ENCODE measurements at regions not wholly inside any gene's neighbourhood (a gene's known extent, or its start where the extent isn't known, plus 50 kb on each side); places are given as distances from the start of the nearest gene placed in this dataset.

DNA sequence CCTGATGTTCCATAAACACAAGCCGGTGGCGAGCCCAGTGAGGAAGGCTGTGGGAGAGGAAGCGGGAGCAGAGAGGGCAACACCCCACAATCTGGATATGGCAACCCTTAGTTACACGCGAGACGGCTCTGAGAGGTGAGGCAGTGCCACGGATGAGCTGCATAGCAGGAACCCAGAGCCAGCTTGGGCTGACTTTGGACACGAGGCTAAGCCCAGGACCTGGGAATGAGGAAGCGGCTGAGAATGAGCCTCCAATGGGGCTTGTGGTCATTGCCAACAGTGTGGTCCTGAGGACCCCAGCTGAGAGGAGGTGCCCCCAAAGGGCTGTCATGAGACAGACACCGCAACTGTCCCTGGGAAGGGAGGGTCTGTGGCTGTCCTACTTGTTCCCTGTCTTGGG is 160.0 kb upstream of the SMIM23 start:
- no peaks in the 10 kb centered on the region for H3K4me1 ChIP-seq (ENCODE audit: control insufficient read depth in 2 of 3, insufficient read depth in 2 of 3, low read depth in 1 of 3, low read length in 3 of 3)
- intact Hi-C loops (cut with DNase I): no loop called here
- FAIRE-seq: no peak
- TF ChIP-seq, protein P1, sequence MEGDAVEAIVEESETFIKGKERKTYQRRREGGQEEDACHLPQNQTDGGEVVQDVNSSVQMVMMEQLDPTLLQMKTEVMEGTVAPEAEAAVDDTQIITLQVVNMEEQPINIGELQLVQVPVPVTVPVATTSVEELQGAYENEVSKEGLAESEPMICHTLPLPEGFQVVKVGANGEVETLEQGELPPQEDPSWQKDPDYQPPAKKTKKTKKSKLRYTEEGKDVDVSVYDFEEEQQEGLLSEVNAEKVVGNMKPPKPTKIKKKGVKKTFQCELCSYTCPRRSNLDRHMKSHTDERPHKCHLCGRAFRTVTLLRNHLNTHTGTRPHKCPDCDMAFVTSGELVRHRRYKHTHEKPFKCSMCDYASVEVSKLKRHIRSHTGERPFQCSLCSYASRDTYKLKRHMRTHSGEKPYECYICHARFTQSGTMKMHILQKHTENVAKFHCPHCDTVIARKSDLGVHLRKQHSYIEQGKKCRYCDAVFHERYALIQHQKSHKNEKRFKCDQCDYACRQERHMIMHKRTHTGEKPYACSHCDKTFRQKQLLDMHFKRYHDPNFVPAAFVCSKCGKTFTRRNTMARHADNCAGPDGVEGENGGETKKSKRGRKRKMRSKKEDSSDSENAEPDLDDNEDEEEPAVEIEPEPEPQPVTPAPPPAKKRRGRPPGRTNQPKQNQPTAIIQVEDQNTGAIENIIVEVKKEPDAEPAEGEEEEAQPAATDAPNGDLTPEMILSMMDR (IDR thresholded peaks at IDR 0.05; ENCODE audit: borderline replicate concordance, extremely low read depth, insufficient read depth): no peak
- H3K9me3 ChIP-seq (ENCODE audit: control insufficient read depth in 2 of 3, insufficient read depth in 1 of 3, low read length in 3 of 3): no peaks in the 10 kb centered on the region
- no peak for DNase-seq
- no peak overlapping the region for H3K27ac ChIP-seq (ENCODE audit: low read depth in 2 of 2, low read length in 2 of 2)
- H3K36me3 ChIP-seq (ENCODE audit: control insufficient read depth in 2 of 3, insufficient read depth in 3 of 3, low read length in 3 of 3): no peaks in the 10 kb centered on the region
- no peak overlapping the region for H3K9ac ChIP-seq (ENCODE audit: low read length in 3 of 3)
- no peak overlapping the region for H3K4me3 ChIP-seq (ENCODE audit: low read length in 3 of 3)
- H3K27me3 ChIP-seq (ENCODE audit: control insufficient read depth, insufficient read depth, low read length): no peaks in the 10 kb centered on the region

DNA sequence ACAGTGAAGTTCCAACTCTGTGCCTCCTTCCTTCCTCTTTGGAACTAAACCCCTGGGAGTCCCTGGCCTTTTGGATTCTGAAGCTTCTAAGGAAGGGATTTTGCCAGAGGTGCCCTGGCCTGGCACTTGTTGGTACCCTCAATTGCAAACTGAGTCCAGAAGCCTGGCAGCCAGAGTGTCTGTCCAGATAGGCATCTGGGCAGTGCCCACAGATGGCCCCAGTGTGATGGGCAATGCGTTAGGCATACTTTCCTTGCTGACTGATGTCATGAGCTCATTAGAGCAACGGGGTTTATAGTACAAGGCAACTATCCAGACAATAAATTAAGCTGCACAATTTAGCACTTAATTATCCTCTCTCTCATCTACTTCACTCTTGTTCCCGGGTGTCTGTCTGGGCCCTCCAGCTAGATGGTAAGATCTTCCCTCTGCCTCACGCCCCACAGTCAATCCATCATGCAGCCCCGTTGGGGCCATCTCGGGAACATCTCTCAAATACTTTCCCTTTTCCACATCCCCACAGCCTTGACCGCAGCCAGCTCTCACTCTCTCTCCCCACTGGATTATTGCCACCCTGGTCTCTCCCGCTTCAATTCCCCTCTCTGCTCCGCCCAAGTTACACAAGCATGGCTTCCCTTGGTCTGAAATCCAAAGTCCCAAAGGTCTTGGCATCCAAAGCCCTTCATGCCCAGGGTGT is 157.5 kb upstream of the SMIM23 start:
- FAIRE-seq (no peak), DNase-seq (no peak)
- Histone ChIP-seq H3K36me3 (ENCODE audit: control insufficient read depth in 2 of 3, insufficient read depth in 3 of 3, low read length in 3 of 3) (no peaks in the 10 kb centered on the region), H3K4me1 (ENCODE audit: control insufficient read depth in 2 of 3, insufficient read depth in 2 of 3, low read depth in 1 of 3, low read length in 3 of 3) (no peaks in the 10 kb centered on the region), H3K4me3 (ENCODE audit: low read length in 3 of 3) (no peak overlapping the region), H3K9me3 (ENCODE audit: control insufficient read depth in 2 of 3, insufficient read depth in 1 of 3, low read length in 3 of 3) (no peaks in the 10 kb centered on the region), H3K9ac (ENCODE audit: low read length in 3 of 3) (no peak overlapping the region), H3K27me3 (ENCODE audit: control insufficient read depth, insufficient read depth, low read length) (no peaks in the 10 kb centered on the region), H3K27ac (ENCODE audit: low read depth in 2 of 2, low read length in 2 of 2) (no peak overlapping the region)
- TF ChIP-seq, protein P1 (IDR thresholded peaks at IDR 0.05; ENCODE audit: borderline replicate concordance, extremely low read depth, insufficient read depth): no peak
- intact Hi-C loops (cut with DNase I): no loop called here

DNA sequence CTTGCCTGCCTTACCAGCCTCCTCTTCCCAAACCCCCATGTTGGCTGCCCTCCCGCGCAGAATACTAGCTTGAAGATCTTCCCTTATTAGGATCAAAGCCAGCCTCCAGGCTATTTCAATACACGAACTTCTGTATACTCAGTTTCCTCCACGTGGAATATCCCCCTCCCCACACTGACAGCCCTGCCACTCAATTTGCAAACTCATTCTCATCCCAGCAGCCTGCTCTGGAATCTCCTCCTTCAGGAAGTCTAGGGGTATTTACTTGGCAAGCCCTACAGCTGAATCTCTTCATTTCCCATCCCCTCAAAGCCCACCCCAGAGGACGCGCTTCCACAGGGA is 157.0 kb upstream of the SMIM23 start:
- Histone ChIP-seq H3K27me3 (ENCODE audit: control insufficient read depth, insufficient read depth, low read length) (no peaks in the 10 kb centered on the region), H3K36me3 (ENCODE audit: control insufficient read depth in 2 of 3, insufficient read depth in 3 of 3, low read length in 3 of 3) (no peaks in the 10 kb centered on the region), H3K27ac (ENCODE audit: low read depth in 2 of 2, low read length in 2 of 2) (no peak overlapping the region), H3K9ac (ENCODE audit: low read length in 3 of 3) (no peak overlapping the region), H3K4me1 (ENCODE audit: control insufficient read depth in 2 of 3, insufficient read depth in 2 of 3, low read depth in 1 of 3, low read length in 3 of 3) (no peaks in the 10 kb centered on the region), H3K9me3 (ENCODE audit: control insufficient read depth in 2 of 3, insufficient read depth in 1 of 3, low read length in 3 of 3) (no peaks in the 10 kb centered on the region), H3K4me3 (ENCODE audit: low read length in 3 of 3) (no peak overlapping the region)
- intact Hi-C loops (cut with DNase I): no loop called here
- DNase-seq (no peak), FAIRE-seq (no peak)
- TF ChIP-seq, protein P1 (IDR thresholded peaks at IDR 0.05; ENCODE audit: borderline replicate concordance, extremely low read depth, insufficient read depth): no peak

DNA sequence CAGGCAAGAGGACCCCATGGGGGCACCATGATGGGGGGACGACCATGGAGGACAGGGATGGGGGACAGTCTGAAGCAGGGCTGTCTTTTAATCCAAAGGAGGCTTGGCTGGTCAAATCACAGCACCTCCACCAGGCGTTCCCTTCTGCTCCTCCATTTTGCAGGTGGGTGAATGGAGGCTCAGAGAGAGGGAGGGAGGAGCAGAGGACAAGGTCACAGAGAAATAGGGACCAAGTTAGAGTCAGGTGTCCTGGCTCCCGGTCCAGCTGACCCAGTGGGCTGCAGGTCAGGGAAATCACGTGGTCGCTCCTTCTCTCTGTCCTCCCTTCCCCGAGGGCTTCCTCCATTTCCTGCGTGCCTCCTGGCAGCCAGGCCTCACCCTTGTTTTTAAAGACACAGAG is 156.4 kb upstream of the SMIM23 start:
- intact Hi-C loops (cut with DNase I): no loop called here
- no peaks in the 10 kb centered on the region for H3K36me3 ChIP-seq (ENCODE audit: control insufficient read depth in 2 of 3, insufficient read depth in 3 of 3, low read length in 3 of 3)
- H3K4me1 ChIP-seq (ENCODE audit: control insufficient read depth in 2 of 3, insufficient read depth in 2 of 3, low read depth in 1 of 3, low read length in 3 of 3): no peaks in the 10 kb centered on the region
- H3K4me3 ChIP-seq (ENCODE audit: low read length in 3 of 3): no peak overlapping the region
- H3K9ac ChIP-seq (ENCODE audit: low read length in 3 of 3): no peak overlapping the region
- FAIRE-seq (no peak), DNase-seq (no peak)
- no peak overlapping the region for H3K27ac ChIP-seq (ENCODE audit: low read depth in 2 of 2, low read length in 2 of 2)
- TF ChIP-seq, protein P1 (IDR thresholded peaks at IDR 0.05; ENCODE audit: borderline replicate concordance, extremely low read depth, insufficient read depth): no peak
- H3K27me3 ChIP-seq (ENCODE audit: control insufficient read depth, insufficient read depth, low read length): no peaks in the 10 kb centered on the region
- no peaks in the 10 kb centered on the region for H3K9me3 ChIP-seq (ENCODE audit: control insufficient read depth in 2 of 3, insufficient read depth in 1 of 3, low read length in 3 of 3)
